COLO829 (cell line): ENCODE measurements at regions not wholly inside any gene's neighbourhood (a gene's known extent, or its start where the extent isn't known, plus 50 kb on each side); places are given as distances from the start of the nearest gene placed in this dataset.
"Not testable (repeated sequence)": the region's sequence is repeated elsewhere in the genome, so short reads cannot be mapped to it uniquely, and the experiment has no call there.

Source experiments
- DNase-seq: peaks from one replicate; pipeline ENCODE4 v3.0.0; 2012; ENCODE audit warnings: low spot score

DNA sequence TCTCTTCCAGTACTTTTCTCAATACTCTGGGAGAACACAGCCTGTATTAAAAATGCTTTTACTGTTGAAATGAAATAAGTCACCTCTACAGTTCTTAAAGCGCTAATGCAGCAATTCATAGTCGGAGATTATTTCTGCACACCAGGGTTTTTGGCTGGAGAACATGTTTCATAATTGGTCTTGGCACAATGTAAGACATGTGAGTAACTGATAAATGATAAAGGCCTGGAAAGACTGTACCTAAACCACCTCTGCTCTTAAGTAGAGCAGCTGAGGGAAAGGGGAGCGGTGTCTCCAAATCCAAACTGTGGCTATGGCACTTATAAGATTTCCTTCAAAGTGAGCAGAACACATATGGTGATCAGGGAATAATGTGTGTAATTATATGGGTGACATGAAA is 390.3 kb upstream of the MBL2 start:
- DNase-seq = no peak

GRCh38 chr10:53161231-53161630 is 388.6 kb upstream of the MBL2 start:
- DNase-seq = no peak

DNA sequence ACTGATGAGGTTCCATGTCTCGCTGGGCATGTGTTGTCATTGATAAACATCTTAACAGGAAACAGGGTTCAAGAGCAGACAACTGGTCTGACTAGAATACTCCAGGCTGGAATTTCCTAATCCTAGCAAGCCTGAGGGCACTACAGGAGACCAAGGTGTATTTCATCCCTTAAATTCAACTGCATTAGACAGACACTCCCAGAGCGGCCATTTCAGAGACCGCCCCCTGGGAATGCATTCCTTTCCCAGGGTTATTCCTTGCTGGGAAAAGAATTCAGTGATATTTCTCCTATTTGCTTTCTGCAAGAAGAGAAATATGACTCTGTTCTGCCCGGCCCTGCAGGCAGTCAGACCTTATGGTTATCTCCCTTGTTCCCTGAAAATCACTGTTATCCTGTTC is 383.1 kb upstream of the MBL2 start:
- DNase-seq = not testable (repeated sequence)

DNA sequence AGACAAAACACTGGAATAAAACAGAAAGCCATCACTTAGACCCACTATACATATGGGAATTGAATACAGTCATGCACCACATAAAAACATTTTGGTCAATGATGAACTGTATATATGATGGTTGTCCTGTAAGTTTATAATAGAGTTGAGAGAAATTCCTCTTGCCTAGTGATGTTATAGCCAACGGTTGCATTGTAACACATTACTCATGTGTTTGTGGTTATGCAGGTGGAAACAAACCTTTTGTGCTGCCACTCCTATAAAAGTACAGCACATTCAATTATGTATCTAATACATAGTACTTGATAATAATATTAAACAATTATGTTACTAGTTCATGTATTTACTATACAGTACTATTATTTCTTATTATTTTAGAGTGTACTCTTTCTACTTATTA is 381.2 kb upstream of the MBL2 start:
- DNase-seq = no peak

DNA sequence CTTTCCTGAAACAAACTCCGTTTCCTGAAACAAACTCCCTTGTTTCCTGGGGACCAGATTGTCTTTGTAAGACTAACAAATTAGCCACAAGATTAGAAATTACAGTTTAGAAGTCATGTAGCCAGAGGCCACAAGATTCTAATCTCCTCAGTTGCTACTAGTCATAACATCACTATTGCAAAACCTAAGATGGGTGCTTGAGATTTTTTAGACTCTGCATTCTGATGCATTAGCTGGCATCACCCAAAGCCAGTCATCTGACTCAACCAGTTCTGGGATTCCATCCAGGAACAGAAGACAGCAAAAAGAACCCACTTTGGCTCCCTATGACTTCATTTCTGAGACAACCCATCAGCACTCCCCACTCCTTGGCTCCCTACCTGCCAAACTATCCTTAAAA is 367.9 kb upstream of the MBL2 start:
- DNase-seq = no peak

- DNase-seq = no peak
These were observed 363.3 kb upstream of the MBL2 start for GRCh38 chr10:53135897-53136253.

GRCh38 chr10:53135213-53135896 is 362.8 kb upstream of the MBL2 start:
- DNase-seq = no peak

DNA sequence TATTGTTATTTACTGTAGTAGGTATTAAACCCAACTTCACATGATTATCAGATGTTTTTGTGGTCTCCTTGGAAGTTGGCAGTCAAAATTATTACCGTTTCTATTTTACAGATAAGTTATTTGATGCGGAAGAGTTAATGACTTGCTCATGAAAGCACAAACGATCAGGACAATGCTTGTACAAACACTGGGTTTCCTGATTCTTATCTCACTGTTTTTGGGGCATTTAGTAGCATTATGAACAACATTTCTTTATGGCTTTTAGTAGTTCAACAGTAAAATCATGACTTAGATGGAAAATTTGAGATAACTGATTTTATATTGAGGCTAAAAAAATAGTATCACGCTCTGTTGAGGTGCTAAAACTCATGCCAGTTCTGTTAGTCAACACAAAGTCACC is 361.5 kb upstream of the MBL2 start:
- DNase-seq = no peak

GRCh38 chr10:53130337-53130736 is 357.8 kb upstream of the MBL2 start:
- DNase-seq = no peak

DNA sequence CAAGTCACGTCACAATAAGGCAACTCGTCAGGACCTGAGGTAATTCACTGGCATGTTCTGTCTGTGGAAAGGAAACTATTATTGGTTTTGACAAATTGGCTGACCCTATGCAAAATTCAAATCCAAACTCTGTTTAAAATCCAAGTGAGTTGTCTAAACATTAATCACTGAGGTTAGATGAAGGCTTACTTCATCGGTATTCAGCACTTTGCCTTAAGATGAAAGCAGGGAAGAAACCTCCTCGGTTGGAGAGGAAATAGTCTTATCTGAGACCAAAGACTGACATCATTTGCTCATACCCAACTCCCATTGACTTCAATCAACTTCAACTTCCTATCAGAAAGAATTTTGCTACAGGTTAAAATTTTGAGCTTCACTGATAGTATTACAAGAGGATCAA is 355.1 kb upstream of the MBL2 start:
- no peak for DNase-seq

GRCh38 chr10:53123311-53123710 is 350.7 kb upstream of the MBL2 start:
- DNase-seq = no peak

- no peak for DNase-seq
These were observed 349.7 kb upstream of the MBL2 start for GRCh38 chr10:53122281-53122680.

- DNase-seq = no peak
These were observed 343.1 kb upstream of the MBL2 start for GRCh38 chr10:53115660-53116059.

- no peak for DNase-seq
These were observed 338.9 kb upstream of the MBL2 start for GRCh38 chr10:53111529-53111928.

DNA sequence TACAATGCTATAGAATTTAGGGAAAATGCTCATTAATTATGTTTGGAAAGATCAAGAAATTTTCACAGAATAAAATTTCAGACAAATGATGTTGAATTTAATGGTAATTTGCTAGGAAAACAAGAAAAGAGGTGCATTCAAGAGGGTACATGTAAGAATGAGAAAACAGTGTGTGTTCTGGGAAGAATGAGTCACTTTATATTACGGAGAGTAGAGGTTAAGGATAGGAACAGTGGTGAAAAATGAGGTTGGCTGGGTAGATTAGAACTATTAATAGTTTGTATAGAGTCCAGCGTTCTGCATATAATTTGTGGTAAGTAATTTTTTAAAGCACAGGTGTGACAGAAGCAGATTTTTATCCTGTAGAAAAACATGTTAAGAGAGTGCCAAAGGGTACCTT is 336.7 kb upstream of the MBL2 start:
- DNase-seq = no peak

- DNase-seq = no peak
These were observed 335.8 kb upstream of the MBL2 start for GRCh38 chr10:53108317-53108934.

DNA sequence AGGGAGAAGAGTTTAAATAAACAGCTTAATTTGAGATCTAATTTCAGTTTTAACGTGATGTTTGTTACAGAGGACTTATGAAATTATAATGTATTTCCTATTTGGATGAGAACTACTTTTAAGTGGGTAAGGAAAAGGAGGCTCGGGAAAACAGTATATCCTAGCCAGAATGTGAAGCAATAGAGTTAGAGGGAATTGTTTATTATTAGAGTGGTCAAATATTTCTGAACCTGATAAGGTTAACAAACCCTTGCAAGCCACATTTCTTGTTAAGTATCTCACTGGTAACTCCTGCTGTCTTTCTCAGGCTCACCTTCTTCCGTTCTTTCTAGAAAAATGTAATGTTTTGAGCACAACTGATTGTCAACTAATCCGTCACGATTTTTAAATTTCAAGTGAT is 335.1 kb upstream of the MBL2 start:
- DNase-seq = no peak

DNA sequence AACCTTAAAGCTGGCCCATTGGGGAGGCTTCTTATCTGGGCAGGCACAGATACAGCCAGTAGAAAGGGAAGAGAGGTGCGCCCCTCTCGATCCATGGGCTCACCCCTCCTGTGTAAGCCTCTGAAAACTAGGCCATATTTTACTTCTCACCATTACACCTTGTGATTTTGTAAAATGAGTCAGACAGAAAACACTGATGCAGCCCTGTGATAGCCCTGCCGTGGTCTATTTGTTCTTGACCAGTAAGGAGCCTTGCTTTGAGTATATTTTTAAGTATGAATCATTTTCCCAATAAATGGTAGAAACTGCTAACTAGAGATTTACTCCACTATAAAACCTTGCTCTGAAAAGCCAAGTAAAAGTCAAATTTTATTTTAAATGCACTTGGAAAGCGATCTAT is 329.8 kb upstream of the MBL2 start:
- no peak for DNase-seq

DNA sequence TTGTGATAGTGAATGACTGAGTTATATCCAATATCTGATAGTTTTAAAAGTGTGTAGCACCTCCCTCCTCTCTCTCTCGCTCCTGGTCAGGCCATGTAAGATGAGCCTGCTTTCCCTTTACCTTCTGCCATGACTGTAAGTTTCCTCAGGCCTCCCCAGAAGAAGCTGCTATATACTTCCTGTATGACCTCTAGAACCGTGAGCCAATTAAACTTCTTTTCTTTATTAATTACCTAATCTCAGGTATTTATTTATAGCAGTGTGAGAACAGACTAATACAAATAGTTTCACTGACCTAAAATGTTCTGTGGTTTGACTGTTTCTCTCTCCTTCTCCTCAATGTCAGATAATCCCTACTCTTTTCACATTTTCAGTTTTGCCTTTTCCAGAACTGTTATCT is 321.3 kb upstream of the MBL2 start:
- DNase-seq = no peak

GRCh38 chr10:53091574-53091973 is 319.0 kb upstream of the MBL2 start:
- no peak for DNase-seq

GRCh38 chr10:53088961-53089360 is 316.4 kb upstream of the MBL2 start:
- DNase-seq = no peak

- DNase-seq = no peak
These were observed 306.7 kb upstream of the MBL2 start for GRCh38 chr10:53079283-53079682.

- DNase-seq = no peak
These were observed 304.4 kb upstream of the MBL2 start for GRCh38 chr10:53076948-53077347.

GRCh38 chr10:53075469-53075868 is 302.9 kb upstream of the MBL2 start:
- DNase-seq = no peak
